Activated naive CD8-positive, alpha-beta T cell (primary cell): ENCODE measurements at regions not wholly inside any gene's neighbourhood (a gene's known extent, or its start where the extent isn't known, plus 50 kb on each side); places are given as distances from the start of the nearest gene placed in this dataset.
"Not testable (repeated sequence)": the region's sequence is repeated elsewhere in the genome, so short reads cannot be mapped to it uniquely, and the experiment has no call there.

Experiments
- H3K27ac Mint-ChIP-seq: one replicate; pipeline ENCODE4 v1.8.0; 2021; ENCODE audit warnings: mixed read lengths
- H3K27me3 Mint-ChIP-seq: one replicate; pipeline ENCODE4 v1.8.0; 2021; ENCODE audit warnings: mixed read lengths
- H3K36me3 Mint-ChIP-seq: one replicate; pipeline ENCODE4 v1.8.0; 2021; ENCODE audit warnings: mixed read lengths
- H3K4me1 Mint-ChIP-seq: one replicate; pipeline ENCODE4 v1.8.0; 2021; ENCODE audit warnings: low read depth, mixed read lengths
- H3K4me3 Mint-ChIP-seq: one replicate; pipeline ENCODE4 v1.8.0; 2021; ENCODE audit warnings: mild to moderate bottlenecking, mixed read lengths
- H3K9me3 Mint-ChIP-seq: one replicate; pipeline ENCODE4 v1.8.0; 2021; ENCODE audit warnings: low read depth, mixed read lengths

DNA sequence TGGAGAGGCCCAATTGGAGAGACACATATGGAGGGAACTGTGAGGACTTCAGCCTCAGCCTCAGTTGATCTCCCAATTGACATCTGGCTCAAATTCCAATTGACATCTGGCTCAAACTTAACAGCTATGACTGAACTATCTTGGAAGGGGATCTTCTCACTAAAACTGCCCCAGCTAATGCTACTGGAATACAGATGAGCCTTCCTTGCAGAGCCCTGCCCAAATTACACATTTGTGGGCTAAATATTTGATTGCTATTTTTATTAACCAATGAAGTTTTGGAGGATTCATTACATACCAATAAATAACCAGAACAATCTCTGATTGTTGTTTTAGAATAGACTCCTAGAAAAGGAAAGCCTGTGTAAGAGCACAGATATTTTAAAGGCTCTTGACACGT, 189.0 kb upstream of the THUMPD2 start:
- H3K4me3 Mint-ChIP-seq, result no peak overlapping the region
- no peaks in the 10 kb centered on the region for H3K36me3 Mint-ChIP-seq

GRCh38 chr2:39960681-39961080, 181.6 kb upstream of the THUMPD2 start:
- not testable (repeated sequence) for H3K27me3 Mint-ChIP-seq, H3K4me1 Mint-ChIP-seq, H3K27ac Mint-ChIP-seq, H3K9me3 Mint-ChIP-seq, H3K4me3 Mint-ChIP-seq, H3K36me3 Mint-ChIP-seq

More for the DNA sequence above, 189.0 kb upstream of the THUMPD2 start:
- Mint-ChIP-seq H3K4me1 (no peaks in the 10 kb centered on the region), H3K27me3 (no peaks in the 10 kb centered on the region), H3K27ac (no peak overlapping the region), H3K9me3 (peaks cover 4% of the 10 kb centered on the region)

GRCh38 chr2:39954346-39954745, 175.3 kb upstream of the THUMPD2 start:
- Mint-ChIP-seq H3K4me3 (no peak overlapping the region), H3K36me3 (no peaks in the 10 kb centered on the region), H3K4me1 (no peaks in the 10 kb centered on the region), H3K27me3 (no peaks in the 10 kb centered on the region), H3K27ac (peak overlapping the region; percentile 18), H3K9me3 (no peaks in the 10 kb centered on the region)

DNA sequence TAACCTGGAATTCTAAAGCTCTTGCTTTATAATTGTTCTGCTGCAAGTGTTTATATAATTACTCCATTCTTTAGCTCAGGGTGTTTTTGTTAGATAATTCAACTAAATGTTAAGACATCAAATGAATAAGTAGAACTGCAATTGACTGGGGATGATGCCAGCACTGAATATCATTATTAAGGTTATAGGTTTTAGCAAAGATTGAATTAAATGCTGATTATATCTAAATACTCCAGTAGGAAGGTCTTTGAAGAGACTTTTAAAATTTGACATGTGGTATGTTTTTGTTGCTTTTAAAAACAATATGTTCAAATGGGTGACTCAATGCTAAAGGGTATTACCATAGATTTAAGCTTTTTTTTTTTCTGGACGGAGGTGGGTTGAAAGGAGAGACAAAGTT, 170.1 kb upstream of the THUMPD2 start:
- H3K4me1 Mint-ChIP-seq, result no peaks in the 10 kb centered on the region
- H3K27ac Mint-ChIP-seq, result no peak overlapping the region
- no peaks in the 10 kb centered on the region for H3K9me3 Mint-ChIP-seq
- no peaks in the 10 kb centered on the region for H3K36me3 Mint-ChIP-seq
- no peak overlapping the region for H3K4me3 Mint-ChIP-seq
- H3K27me3 Mint-ChIP-seq, result peaks cover 3% of the 10 kb centered on the region

DNA sequence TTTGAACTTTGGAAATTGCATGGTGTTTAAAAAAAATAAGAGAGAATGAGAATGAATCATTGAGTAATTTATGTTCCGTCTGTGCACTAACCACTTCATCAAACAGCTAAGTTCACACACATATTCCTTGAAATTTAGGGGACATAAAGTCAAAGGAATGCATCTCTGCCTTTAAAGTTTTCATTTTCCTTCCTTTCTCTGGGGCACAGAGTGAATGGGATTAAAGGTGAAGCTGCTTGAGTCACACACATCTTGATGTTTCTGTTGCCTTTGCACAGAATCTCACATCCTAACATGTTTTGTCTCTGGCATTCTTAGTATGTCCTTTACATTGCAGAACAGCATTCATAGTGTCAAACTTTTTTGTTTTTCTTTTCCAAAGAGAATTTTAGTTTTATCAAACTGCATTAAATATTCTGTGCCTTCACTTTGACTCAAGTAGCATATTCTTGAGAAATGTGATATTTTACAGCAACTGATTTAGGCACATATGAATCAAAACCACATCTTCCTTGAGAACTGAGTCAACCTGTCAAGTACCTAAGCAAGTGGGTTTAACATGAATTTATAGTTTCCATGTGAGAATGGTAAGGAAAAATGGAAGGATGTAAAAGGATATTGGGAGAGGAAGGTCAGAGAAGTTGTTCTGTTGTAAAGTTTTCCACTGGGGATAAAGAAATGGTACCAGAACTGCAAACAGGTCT, 169.1 kb upstream of the THUMPD2 start:
- Mint-ChIP-seq H3K36me3 (no peaks in the 10 kb centered on the region), H3K27ac (peak overlapping the region; percentile 72), H3K4me3 (no peak overlapping the region), H3K4me1 (no peaks in the 10 kb centered on the region), H3K9me3 (no peaks in the 10 kb centered on the region), H3K27me3 (peaks cover 3% of the 10 kb centered on the region)

DNA sequence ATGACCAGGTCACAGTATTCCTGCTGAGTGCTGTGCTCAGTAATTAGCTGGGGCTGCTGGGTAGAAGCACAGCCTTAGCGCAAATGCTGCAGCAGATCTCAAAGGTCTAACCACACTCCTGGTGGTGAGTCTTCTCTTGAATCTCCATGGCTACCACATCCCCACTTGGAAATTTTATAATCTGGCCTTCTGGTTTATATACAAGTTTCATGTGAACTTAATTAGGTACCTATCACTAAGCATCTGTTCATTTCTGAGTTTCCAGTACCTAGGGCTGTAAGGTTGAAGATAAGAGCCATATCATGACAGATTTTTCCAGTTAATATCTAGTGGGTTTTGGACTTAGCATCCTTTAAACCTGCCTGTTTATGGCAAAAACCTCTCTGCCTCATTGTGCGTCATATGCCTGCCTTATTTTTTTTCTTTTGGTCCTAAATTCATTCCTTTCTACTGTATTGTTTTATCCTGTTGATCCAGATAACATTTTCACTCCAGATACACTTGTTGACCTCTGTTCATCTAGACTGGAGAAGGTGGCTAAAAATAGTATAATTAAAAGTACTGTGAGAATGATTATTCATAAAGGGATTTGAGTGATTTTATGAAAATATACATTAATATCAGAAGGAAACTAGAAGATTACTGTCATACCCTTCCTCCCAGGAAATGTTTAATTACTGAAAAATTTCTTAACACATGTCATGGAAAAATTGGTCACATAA, 168.4 kb upstream of the THUMPD2 start:
- Mint-ChIP-seq H3K4me3 (no peak overlapping the region), H3K9me3 (no peaks in the 10 kb centered on the region), H3K27me3 (peaks cover 3% of the 10 kb centered on the region), H3K27ac (peak overlapping the region; percentile 84), H3K36me3 (no peaks in the 10 kb centered on the region), H3K4me1 (no peaks in the 10 kb centered on the region)

GRCh38 chr2:39942950-39943349, 163.9 kb upstream of the THUMPD2 start:
- Mint-ChIP-seq H3K36me3 (no peaks in the 10 kb centered on the region), H3K9me3 (no peaks in the 10 kb centered on the region), H3K27me3 (no peaks in the 10 kb centered on the region), H3K4me3 (no peak overlapping the region), H3K4me1 (no peaks in the 10 kb centered on the region), H3K27ac (no peak overlapping the region)

GRCh38 chr2:39938035-39938835, 159.2 kb upstream of the THUMPD2 start:
- Mint-ChIP-seq H3K36me3 (no peaks in the 10 kb centered on the region), H3K27ac (peak overlapping the region; percentile 8), H3K4me3 (no peak overlapping the region), H3K27me3 (no peaks in the 10 kb centered on the region), H3K9me3 (no peaks in the 10 kb centered on the region), H3K4me1 (no peaks in the 10 kb centered on the region)

DNA sequence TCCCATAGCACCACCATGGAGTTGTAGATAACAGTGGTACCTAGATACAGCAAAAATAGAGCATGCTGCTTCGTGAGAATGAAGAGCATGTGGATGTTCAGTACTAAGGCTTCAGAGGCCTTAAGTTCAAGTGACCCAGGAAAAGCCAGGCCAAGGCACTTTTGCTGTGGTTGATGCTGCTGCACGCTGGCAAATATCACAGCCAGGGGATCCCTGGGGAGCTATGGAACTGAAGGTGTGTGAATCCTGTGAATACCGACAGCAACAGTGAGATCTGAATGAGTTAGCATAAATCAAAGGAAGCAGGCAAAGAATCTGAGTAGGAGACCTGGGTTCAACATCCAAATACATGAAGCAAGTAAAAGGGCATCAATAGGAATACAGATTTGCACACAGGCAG, 158.6 kb upstream of the THUMPD2 start:
- Mint-ChIP-seq H3K27ac (no peak overlapping the region), H3K27me3 (no peaks in the 10 kb centered on the region), H3K4me1 (no peaks in the 10 kb centered on the region), H3K9me3 (no peaks in the 10 kb centered on the region), H3K4me3 (no peak overlapping the region), H3K36me3 (no peaks in the 10 kb centered on the region)

DNA sequence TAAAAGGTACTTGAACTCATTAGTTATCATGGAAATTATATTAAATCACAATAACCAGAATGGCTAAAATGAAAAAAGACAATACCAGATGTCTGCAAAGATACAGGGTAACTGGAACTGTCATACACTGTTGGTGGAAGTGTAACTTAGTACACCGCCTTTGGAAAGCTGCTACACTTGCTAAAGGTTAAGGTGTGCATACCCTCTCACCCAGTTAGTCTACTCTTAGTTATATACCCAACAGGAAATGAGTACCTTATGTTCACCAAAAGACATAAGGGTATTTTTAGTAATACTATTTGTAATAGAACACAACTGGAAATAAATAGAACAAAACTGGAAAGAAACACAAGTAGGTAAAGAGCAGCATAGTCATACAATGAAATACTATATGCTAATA, 155.8 kb upstream of the THUMPD2 start:
- H3K4me1 Mint-ChIP-seq, result no peaks in the 10 kb centered on the region
- no peak overlapping the region for H3K27ac Mint-ChIP-seq
- H3K36me3 Mint-ChIP-seq, result no peaks in the 10 kb centered on the region
- no peak overlapping the region for H3K4me3 Mint-ChIP-seq
- H3K27me3 Mint-ChIP-seq, result peaks cover 8% of the 10 kb centered on the region
- H3K9me3 Mint-ChIP-seq, result no peaks in the 10 kb centered on the region

DNA sequence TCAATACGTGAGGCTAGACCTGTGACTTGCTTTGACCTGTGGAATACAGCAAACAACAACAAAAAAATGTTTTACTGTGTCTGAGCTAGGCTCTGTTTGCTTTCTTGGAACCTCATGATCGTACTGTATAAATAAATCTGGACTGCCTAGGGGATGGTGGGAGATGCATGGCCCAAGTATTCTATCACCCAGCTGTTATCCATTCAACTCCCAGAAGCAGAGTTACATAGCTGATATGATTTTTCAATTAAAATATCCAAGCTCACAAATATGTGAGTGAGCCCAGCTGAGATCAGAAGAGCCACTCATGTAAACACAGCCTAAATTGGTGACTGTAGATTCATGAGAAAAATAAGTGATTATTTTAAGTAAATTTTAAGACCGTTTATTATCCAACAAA, 154.1 kb upstream of the THUMPD2 start:
- Mint-ChIP-seq H3K36me3 (no peaks in the 10 kb centered on the region), H3K27ac (no peak overlapping the region), H3K4me1 (no peaks in the 10 kb centered on the region), H3K27me3 (peaks cover 8% of the 10 kb centered on the region), H3K4me3 (no peak overlapping the region), H3K9me3 (no peaks in the 10 kb centered on the region)

DNA sequence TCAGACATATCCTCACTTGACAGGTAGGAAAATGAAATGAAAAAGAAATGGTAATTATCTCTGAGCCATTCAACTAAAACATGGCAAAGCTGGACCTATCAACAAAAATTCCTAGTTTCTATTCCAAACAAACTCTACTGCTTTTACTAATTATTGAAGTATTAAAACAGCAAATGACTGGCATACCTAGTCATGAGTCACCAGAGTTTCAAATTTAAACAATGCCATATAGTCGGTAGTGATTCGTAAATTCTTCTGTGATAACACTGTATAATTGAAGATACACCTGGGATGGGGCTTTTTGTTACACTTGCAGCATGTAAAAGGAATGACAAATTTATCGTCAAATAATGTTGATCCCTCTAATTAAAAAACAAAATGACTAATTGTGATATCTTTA, 153.1 kb upstream of the THUMPD2 start:
- Mint-ChIP-seq H3K36me3 (no peaks in the 10 kb centered on the region), H3K27ac (no peak overlapping the region)

GRCh38 chr2:39930175-39930917, 151.3 kb upstream of the THUMPD2 start:
- no peak overlapping the region for H3K27ac Mint-ChIP-seq
- H3K27me3 Mint-ChIP-seq, result peaks cover 8% of the 10 kb centered on the region
- H3K36me3 Mint-ChIP-seq, result no peaks in the 10 kb centered on the region
- no peaks in the 10 kb centered on the region for H3K9me3 Mint-ChIP-seq
- no peak overlapping the region for H3K4me3 Mint-ChIP-seq
- no peaks in the 10 kb centered on the region for H3K4me1 Mint-ChIP-seq

More for the DNA sequence above, 153.1 kb upstream of the THUMPD2 start:
- Mint-ChIP-seq H3K4me3 (no peak overlapping the region), H3K4me1 (no peaks in the 10 kb centered on the region), H3K9me3 (no peaks in the 10 kb centered on the region), H3K27me3 (peaks cover 8% of the 10 kb centered on the region)

DNA sequence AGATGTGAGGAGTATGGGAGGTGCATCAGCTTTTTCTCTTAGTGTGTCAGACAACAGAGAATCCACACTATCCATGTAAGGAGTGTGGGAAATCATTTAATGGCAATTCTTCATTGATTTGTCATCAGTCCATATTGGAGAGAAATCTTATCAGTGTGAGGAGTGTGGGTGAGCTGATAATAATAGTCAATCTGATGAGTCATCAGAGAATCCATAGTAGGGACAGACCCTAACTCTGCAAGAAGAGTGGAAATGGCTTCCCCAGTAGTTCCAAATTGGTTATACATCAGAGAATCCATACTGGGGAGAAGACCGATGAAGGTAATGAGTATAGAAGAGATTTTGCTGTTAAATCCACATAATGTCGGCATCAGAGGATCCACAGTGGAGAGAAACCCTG, 150.5 kb upstream of the THUMPD2 start:
- no peaks in the 10 kb centered on the region for H3K36me3 Mint-ChIP-seq
- no peaks in the 10 kb centered on the region for H3K4me1 Mint-ChIP-seq
- no peak overlapping the region for H3K27ac Mint-ChIP-seq
- no peak overlapping the region for H3K4me3 Mint-ChIP-seq
- H3K27me3 Mint-ChIP-seq, result peaks cover 8% of the 10 kb centered on the region
- no peaks in the 10 kb centered on the region for H3K9me3 Mint-ChIP-seq

- Mint-ChIP-seq H3K27ac (no peak overlapping the region), H3K9me3 (no peaks in the 10 kb centered on the region), H3K4me3 (no peak overlapping the region), H3K4me1 (no peaks in the 10 kb centered on the region), H3K27me3 (no peaks in the 10 kb centered on the region), H3K36me3 (no peaks in the 10 kb centered on the region)
Observed at GRCh38 chr2:39925312-39925711, 146.3 kb upstream of the THUMPD2 start.
